Stomach (tissue), 8 donors: ENCODE measurements at regions not wholly inside any gene's neighbourhood (a gene's known extent, or its start where the extent isn't known, plus 50 kb on each side); places are given as distances from the start of the nearest gene placed in this dataset.

Experiments used
- DNase-seq, 2 donors: peaks; one replicate each; pipeline versions ENCODE4 v3.0.0 to v3.0.0-alpha.2; 2013 to 2019
- H3K27ac ChIP-seq, 5 donors: fragments of 200-600 bp in 4 of 5; sonication (generic) in 4 of 5; one replicate each; pipeline ENCODE4 v1.5.1; 2013 to 2019; ENCODE audit warnings: mild to moderate bottlenecking in 1 of 5, moderate library complexity in 1 of 5
- H3K27me3 ChIP-seq, 3 donors: fragments of 200-600 bp; sonication (generic); one replicate each; pipeline ENCODE4 v1.5.1; 2017 to 2019; ENCODE audit warnings: mixed run types in 1 of 3
- H3K36me3 ChIP-seq, 4 donors: fragments of 200-600 bp; sonication (generic); 1 replicate in 3 of 4; 2 replicates in 1 of 4; pipeline ENCODE4 v1.5.1; 2016 to 2019
- H3K4me1 ChIP-seq, 4 donors: fragments of 200-600 bp; sonication (generic); one replicate each; pipeline ENCODE4 v1.5.1; 2016 to 2019
- H3K4me3 ChIP-seq, 4 donors: fragments of 200-600 bp; sonication (generic) in 3 of 4; one replicate each; pipeline ENCODE4 v1.5.1; 2016 to 2019; ENCODE audit warnings: mild to moderate bottlenecking in 1 of 4
- H3K9me3 ChIP-seq, 4 donors: fragments of 200-600 bp; sonication (generic); one replicate each; pipeline ENCODE4 v1.5.1; 2016 to 2019
- EP300 ChIP-seq: sonication (generic); formaldehyde crosslinking; IDR thresholded peaks from one replicate; pipeline ENCODE4 v1.6.1; 2017; ENCODE audit warnings: antibody characterized with exemption
- POLR2A ChIP-seq, 4 donors: fragments of 450-650 bp; IDR thresholded peaks; one replicate each; pipeline ENCODE4 v1.6.1; 2016; ENCODE audit warnings: antibody characterized with exemption in 4 of 4, control low read depth in 2 of 4, mild to moderate bottlenecking in 1 of 4, moderate library complexity in 1 of 4
- POLR2AphosphoS5 ChIP-seq, 3 donors: sonication (generic); formaldehyde crosslinking; IDR thresholded peaks; one replicate each; pipeline ENCODE4 v1.6.1; 2016; ENCODE audit warnings: antibody characterized with exemption in 3 of 3
- WGBS, 5 donors: extraction: QIAGEN DNeasy Blood & Tissue Kit in 3 of 5; methylation state at CpG; one replicate each; pipeline versions ENCODE4 v1.1.5 to v1.1.7; 2013 to 2018; 5-methylcytosine and 5-hydroxymethylcytosine counted together
- intact Hi-C: fragments of 100-400 bp; cut with DNase I; formaldehyde crosslinking; loops from one replicate; pipeline ENCODE4 v1.15.1; 2023; ENCODE audit warnings: low total_unique reads
- TF ChIP-seq, protein P1 (sequence below), 7 experiments: fragments of 450-650 bp in 4 of 7; fragments of 200-600 bp in 3 of 7; sonication (generic) in 3 of 7; IDR thresholded peaks; one replicate each; pipeline ENCODE4 v1.5.1; 2016 to 2019; ENCODE audit warnings: antibody characterized with exemption in 7 of 7, control low read depth in 2 of 7, mild to moderate bottlenecking in 1 of 7
- donor health status: healthy with polysubstance abuse.
- donor health status: Bipolar disorder and iron deficiency.
- donor health status: healthy.

- Histone ChIP-seq H3K4me1 (no peaks in the 10 kb centered on the region), H3K27me3 (no peaks in the 10 kb centered on the region), H3K36me3 (no peaks in the 10 kb centered on the region), H3K9me3 (no peaks in the 10 kb centered on the region), H3K4me3 (no peak overlapping the region), H3K27ac (no peak overlapping the region)
- no peak for DNase-seq
- intact Hi-C loops = no loop called here
- TF ChIP-seq POLR2A (IDR thresholded peaks at IDR 0.05) (no peak), EP300 (no peak), POLR2AphosphoS5 (IDR thresholded peaks at IDR 0.05) (no peak)
- TF ChIP-seq, protein P1, sequence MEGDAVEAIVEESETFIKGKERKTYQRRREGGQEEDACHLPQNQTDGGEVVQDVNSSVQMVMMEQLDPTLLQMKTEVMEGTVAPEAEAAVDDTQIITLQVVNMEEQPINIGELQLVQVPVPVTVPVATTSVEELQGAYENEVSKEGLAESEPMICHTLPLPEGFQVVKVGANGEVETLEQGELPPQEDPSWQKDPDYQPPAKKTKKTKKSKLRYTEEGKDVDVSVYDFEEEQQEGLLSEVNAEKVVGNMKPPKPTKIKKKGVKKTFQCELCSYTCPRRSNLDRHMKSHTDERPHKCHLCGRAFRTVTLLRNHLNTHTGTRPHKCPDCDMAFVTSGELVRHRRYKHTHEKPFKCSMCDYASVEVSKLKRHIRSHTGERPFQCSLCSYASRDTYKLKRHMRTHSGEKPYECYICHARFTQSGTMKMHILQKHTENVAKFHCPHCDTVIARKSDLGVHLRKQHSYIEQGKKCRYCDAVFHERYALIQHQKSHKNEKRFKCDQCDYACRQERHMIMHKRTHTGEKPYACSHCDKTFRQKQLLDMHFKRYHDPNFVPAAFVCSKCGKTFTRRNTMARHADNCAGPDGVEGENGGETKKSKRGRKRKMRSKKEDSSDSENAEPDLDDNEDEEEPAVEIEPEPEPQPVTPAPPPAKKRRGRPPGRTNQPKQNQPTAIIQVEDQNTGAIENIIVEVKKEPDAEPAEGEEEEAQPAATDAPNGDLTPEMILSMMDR (IDR thresholded peaks at IDR 0.05) = no peak
- WGBS, 5 donors = 47 to 60% (median 56%) methylated on average over 3 of the region's 3 CpGs
These were observed 146.1 kb upstream of the NOL4 start for GRCh38 chr18:34370704-34371395.

- no peaks in the 10 kb centered on the region for H3K4me1 ChIP-seq
- 69 to 86% (median 76%) methylated on average over 1 of the region's 1 CpG for WGBS, 5 donors
- TF ChIP-seq POLR2A (IDR thresholded peaks at IDR 0.05) = no peak
- TF ChIP-seq, protein P1 (IDR thresholded peaks at IDR 0.05) = no peak
- TF ChIP-seq EP300 = no peak
- TF ChIP-seq POLR2AphosphoS5 (IDR thresholded peaks at IDR 0.05) = no peak
- no peaks in the 10 kb centered on the region for H3K27me3 ChIP-seq
- H3K36me3 ChIP-seq = no peaks in the 10 kb centered on the region
- H3K9me3 ChIP-seq = no peaks in the 10 kb centered on the region
- DNase-seq = no peak
- H3K27ac ChIP-seq = no peak overlapping the region
- intact Hi-C loops = no loop called here
- no peak overlapping the region for H3K4me3 ChIP-seq
These were observed 155.6 kb upstream of the NOL4 start for GRCh38 chr18:34380326-34380725.

DNA sequence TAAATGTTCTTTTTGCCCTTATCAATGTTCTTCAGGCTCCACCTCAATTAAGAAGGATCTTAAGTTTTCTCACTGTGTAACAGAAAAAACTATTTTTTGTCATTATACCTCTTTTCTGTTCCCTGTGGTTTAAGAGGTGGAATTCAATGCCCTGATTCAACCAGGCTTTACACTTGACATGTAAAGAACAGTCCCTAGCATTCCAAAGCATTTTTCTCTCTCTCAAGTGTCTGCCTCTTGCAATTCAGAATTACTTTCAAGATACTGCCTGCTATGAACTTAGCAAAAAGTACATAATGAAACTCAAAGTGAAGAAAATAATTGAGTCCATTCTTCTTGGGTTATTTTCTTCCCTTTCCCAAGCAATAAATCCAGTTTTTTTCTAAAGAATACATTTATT is 160.6 kb upstream of the NOL4 start:
- no peak overlapping the region for H3K4me3 ChIP-seq
- no peaks in the 10 kb centered on the region for H3K27me3 ChIP-seq
- H3K36me3 ChIP-seq = no peaks in the 10 kb centered on the region
- intact Hi-C loops = no loop called here
- TF ChIP-seq EP300 (no peak), POLR2A (IDR thresholded peaks at IDR 0.05) (no peak), POLR2AphosphoS5 (IDR thresholded peaks at IDR 0.05) (no peak)
- TF ChIP-seq, protein P1 (IDR thresholded peaks at IDR 0.05) = no peak
- no peak for DNase-seq
- no peak overlapping the region for H3K27ac ChIP-seq
- H3K4me1 ChIP-seq = no peaks in the 10 kb centered on the region
- H3K9me3 ChIP-seq = no peaks in the 10 kb centered on the region

GRCh38 chr18:34386803-34387202 is 162.1 kb upstream of the NOL4 start:
- no peak for TF ChIP-seq POLR2AphosphoS5 (IDR thresholded peaks at IDR 0.05)
- no peak for TF ChIP-seq POLR2A (IDR thresholded peaks at IDR 0.05)
- TF ChIP-seq, protein P1 (IDR thresholded peaks at IDR 0.05) = no peak
- no peak for TF ChIP-seq EP300
- no peaks in the 10 kb centered on the region for H3K36me3 ChIP-seq
- H3K4me1 ChIP-seq = no peaks in the 10 kb centered on the region
- H3K27ac ChIP-seq = no peak overlapping the region
- intact Hi-C loops = no loop called here
- DNase-seq = no peak
- no peak overlapping the region for H3K4me3 ChIP-seq
- 83 to 91% (median 89%) methylated on average over 6 of the region's 6 CpGs for WGBS, 5 donors
- no peaks in the 10 kb centered on the region for H3K27me3 ChIP-seq
- no peaks in the 10 kb centered on the region for H3K9me3 ChIP-seq
